ENCODE measurements at regions not wholly inside any gene's neighbourhood (a gene's known extent, or its start where the extent isn't known, plus 50 kb on each side); places are given as distances from the start of the nearest gene placed in this dataset.
A peak's percentile ranks its signal among the peaks of the same experiment; 100 is the strongest.

DNA sequence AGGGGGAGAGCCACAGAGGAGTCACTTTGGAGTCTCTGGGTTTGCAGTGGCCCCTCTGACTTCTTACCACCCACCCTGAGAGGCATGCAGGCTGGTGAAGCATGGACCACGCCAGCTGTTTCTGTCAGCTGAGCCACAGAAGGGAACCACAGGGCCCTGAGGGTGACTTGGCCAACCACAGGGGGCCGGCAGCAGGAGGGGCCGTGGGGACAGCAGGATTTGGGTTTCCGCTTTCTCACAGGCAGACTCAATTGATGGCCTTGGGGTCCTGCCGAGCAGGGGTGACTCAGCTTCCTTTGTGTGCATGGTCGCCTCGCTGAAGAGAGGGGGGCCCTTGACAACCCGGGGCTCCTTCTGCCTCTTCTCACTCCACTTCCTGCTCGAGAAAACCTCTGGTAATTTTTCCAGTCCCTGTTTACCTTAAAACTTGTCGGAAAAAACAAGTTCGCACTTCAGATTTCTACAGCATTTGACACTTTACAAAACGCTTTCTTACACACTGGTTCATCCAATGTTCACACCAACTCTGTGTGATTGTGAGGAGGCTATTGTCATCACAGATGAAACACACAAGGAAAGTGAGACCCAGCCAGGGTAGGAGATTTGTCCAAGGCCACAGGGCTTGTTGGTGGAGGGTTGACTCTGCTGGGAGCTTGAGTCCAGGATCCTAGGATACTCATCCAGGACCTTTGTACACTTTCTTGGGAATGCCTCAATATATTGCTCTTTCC lies 311.2 kb downstream of the LPIN1 start:
- DNase-seq (ENCODE audit: low spot score): no peak
- TF ChIP-seq, protein P1, sequence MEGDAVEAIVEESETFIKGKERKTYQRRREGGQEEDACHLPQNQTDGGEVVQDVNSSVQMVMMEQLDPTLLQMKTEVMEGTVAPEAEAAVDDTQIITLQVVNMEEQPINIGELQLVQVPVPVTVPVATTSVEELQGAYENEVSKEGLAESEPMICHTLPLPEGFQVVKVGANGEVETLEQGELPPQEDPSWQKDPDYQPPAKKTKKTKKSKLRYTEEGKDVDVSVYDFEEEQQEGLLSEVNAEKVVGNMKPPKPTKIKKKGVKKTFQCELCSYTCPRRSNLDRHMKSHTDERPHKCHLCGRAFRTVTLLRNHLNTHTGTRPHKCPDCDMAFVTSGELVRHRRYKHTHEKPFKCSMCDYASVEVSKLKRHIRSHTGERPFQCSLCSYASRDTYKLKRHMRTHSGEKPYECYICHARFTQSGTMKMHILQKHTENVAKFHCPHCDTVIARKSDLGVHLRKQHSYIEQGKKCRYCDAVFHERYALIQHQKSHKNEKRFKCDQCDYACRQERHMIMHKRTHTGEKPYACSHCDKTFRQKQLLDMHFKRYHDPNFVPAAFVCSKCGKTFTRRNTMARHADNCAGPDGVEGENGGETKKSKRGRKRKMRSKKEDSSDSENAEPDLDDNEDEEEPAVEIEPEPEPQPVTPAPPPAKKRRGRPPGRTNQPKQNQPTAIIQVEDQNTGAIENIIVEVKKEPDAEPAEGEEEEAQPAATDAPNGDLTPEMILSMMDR (IDR thresholded peaks at IDR 0.05): no peak
- TF ChIP-seq POLR2AphosphoS5 (IDR thresholded peaks at IDR 0.05) (no peak), POLR2A (IDR thresholded peaks at IDR 0.05) (no peak)
- no peak overlapping the region for H3K4me3 ChIP-seq
- no peak overlapping the region for H3K27ac ChIP-seq
- intact Hi-C loops (cut with DNase I): no loop called here
- H3K4me1 ChIP-seq (replicated peaks): no peaks in the 10 kb centered on the region
- H3K36me3 ChIP-seq: no peaks in the 10 kb centered on the region
- H3K9me3 ChIP-seq: no peaks in the 10 kb centered on the region
- no peaks in the 10 kb centered on the region for H3K27me3 ChIP-seq (replicated peaks; ENCODE audit: insufficient read depth)
- 75% methylated on average over 12 of the region's 12 CpGs for WGBS

DNA sequence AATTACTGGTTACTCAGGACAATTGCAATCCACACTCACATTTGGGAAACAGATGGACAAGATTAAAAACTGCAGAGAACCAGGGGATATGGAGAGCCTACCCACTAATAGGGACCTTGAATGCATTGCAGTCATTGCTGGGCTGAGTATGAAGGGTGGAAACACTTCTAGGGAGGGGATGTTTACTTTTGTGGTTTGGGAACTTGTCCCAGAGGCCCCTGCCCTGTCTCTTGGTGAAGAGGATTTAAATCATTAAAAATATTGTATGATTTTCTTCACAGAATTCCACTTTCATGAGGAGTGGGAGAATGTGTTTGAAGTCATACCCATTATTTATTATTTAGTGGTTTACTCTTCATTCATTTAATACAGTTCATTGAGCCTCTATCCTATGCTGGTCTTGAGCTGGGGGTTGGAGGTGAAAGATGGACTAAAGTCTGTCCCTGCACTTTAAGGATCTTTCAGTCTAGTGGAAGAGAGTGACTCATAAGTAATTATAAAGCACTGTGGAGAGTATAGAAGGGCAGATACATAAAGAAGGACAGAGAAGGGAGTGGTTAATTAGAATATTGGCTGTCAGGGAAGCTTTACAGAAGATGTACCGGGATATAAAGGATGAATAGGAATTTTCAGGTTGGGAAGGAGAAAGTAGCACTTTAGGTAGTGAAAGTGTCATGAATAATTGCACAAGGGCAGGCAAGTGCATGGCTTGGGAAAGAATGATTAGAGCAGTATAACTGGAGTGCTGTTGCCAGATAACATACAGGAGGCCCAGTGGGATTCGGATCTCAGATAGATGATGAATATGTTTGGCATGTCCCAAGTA lies 313.4 kb downstream of the LPIN1 start:
- Histone ChIP-seq H3K27me3 (replicated peaks; ENCODE audit: insufficient read depth) (no peaks in the 10 kb centered on the region), H3K27ac (no peak overlapping the region), H3K4me3 (no peak overlapping the region), H3K4me1 (replicated peaks) (no peaks in the 10 kb centered on the region), H3K36me3 (no peaks in the 10 kb centered on the region), H3K9me3 (no peaks in the 10 kb centered on the region)
- DNase-seq (ENCODE audit: low spot score): no peak
- 88% methylated on average over 2 of the region's 2 CpGs for WGBS
- TF ChIP-seq POLR2A (IDR thresholded peaks at IDR 0.05) (no peak), POLR2AphosphoS5 (IDR thresholded peaks at IDR 0.05) (no peak)
- TF ChIP-seq, protein P1 (IDR thresholded peaks at IDR 0.05): no peak
- intact Hi-C loops (cut with DNase I): no loop called here

DNA sequence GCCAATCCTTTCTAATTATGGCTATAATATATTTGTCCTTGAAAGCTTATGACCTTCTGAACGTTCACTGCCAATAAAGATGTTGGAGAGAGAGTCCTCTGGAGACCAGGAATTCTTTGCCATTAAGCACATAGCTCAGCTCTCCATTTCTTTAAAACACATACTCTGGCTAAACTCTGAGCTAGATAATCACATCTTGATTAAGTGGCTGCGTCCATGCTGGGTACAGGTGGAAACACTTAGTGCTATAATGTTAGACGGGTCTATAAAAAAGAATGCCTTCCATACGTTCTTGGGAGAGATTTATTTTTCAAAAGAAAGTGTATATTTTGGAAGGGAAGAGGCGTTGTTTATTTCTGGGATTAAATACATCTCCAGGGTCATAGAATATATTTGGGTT lies 314.5 kb downstream of the LPIN1 start:
- Histone ChIP-seq H3K27ac (no peak overlapping the region), H3K4me1 (replicated peaks) (no peaks in the 10 kb centered on the region), H3K9me3 (no peaks in the 10 kb centered on the region), H3K36me3 (no peaks in the 10 kb centered on the region), H3K4me3 (no peak overlapping the region), H3K27me3 (replicated peaks; ENCODE audit: insufficient read depth) (no peaks in the 10 kb centered on the region)
- no peak for DNase-seq (ENCODE audit: low spot score)
- 65% methylated on average over 5 of the region's 5 CpGs for WGBS
- intact Hi-C loops (cut with DNase I): no loop called here
- TF ChIP-seq POLR2A (IDR thresholded peaks at IDR 0.05) (no peak), POLR2AphosphoS5 (IDR thresholded peaks at IDR 0.05) (no peak)
- TF ChIP-seq, protein P1 (IDR thresholded peaks at IDR 0.05): no peak

DNA sequence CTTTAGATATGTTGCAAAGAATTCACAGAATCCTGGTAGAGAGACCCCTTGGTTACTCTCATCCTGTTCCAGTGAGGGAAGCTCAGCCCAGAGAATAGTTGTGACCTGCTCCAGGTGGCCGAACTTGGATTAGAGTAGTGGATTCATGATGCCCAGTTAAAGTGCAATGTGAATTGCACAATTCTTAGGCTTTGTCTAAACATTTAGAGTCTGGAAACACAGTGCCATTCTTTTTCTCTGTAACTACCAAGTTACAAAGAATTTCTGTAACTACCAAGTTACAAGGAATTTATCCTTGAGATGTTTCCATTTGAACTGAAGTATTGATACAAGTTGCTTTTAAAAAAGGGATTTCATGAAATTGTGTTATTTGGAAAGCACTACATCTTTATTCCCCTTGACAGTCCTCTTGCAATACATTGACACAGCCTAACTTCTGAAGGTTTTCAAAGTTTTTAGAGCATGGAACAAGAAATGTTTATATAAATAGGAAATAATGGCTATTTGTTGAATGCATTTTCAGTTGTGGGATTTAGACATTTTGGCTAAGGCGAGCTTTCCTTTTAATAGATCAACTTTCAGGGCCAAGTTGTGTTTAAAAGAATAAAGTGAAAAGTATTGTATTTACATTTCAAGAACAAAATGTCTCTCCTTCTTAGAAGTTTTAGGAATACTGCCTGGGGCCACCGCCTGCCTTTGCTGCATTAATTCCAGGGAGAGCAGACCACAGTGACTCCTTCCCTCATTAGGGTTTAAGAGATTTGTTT lies 315.0 kb downstream of the LPIN1 start:
- WGBS: 18% methylated on average over 3 of the region's 3 CpGs
- intact Hi-C loops (cut with DNase I): no loop called here

More for the DNA sequence above, 315.0 kb downstream of the LPIN1 start:
- Histone ChIP-seq H3K27me3 (replicated peaks; ENCODE audit: insufficient read depth) (no peaks in the 10 kb centered on the region), H3K4me1 (replicated peaks) (no peaks in the 10 kb centered on the region), H3K36me3 (no peaks in the 10 kb centered on the region), H3K27ac (no peak overlapping the region), H3K4me3 (no peak overlapping the region), H3K9me3 (no peaks in the 10 kb centered on the region)
- TF ChIP-seq POLR2A (IDR thresholded peaks at IDR 0.05): no peak
- TF ChIP-seq POLR2AphosphoS5 (IDR thresholded peaks at IDR 0.05): peak; percentile 71
- TF ChIP-seq, protein P1 (IDR thresholded peaks at IDR 0.05): no peak
- DNase-seq (ENCODE audit: low spot score): peak; percentile 64
